Tibial artery (tissue), 4 donors: ENCODE measurements at regions not wholly inside any gene's neighbourhood (a gene's known extent, or its start where the extent isn't known, plus 50 kb on each side); places are given as distances from the start of the nearest gene placed in this dataset.

ENCODE experiments used
- DNase-seq, 2 donors: peaks; one replicate each; pipeline ENCODE4 v3.0.0-alpha.2; 2019
- H3K27ac ChIP-seq, 2 donors: fragments of 200-600 bp; sonication (generic) in 1 of 2; 1 replicate in 1 of 2; 2 replicates in 1 of 2; pipeline ENCODE4 v1.5.1; 2018 to 2019; ENCODE audit warnings: mild to moderate bottlenecking in 1 of 2
- H3K27me3 ChIP-seq, 2 donors: fragments of 200-600 bp; sonication (generic) in 1 of 2; one replicate each; pipeline versions ENCODE4 v1.5.1 to v1.6.0; 2016 to 2019
- H3K36me3 ChIP-seq, 3 donors: fragments of 200-600 bp; sonication (generic) in 2 of 3; one replicate each; pipeline ENCODE4 v1.5.1; 2016 to 2019; ENCODE audit warnings: mild to moderate bottlenecking in 2 of 3
- H3K4me1 ChIP-seq, 4 donors: fragments of 200-600 bp; sonication (generic) in 2 of 4; 1 replicate in 3 of 4; 2 replicates in 1 of 4; pipeline ENCODE4 v1.5.1; 2016 to 2019
- H3K4me3 ChIP-seq, 2 donors: fragments of 200-600 bp; sonication (generic) in 1 of 2; 1 replicate in 1 of 2; 2 replicates in 1 of 2; pipeline ENCODE4 v1.5.1; 2018 to 2019; ENCODE audit warnings: mild to moderate bottlenecking in 2 of 2
- H3K9me3 ChIP-seq, 3 donors: fragments of 200-600 bp; sonication (generic) in 1 of 3; one replicate each; pipeline ENCODE4 v1.5.1; 2016 to 2019
- intact Hi-C: fragments of 100-400 bp; cut with DNase I; formaldehyde crosslinking; loops from one replicate; pipeline ENCODE4 v1.15.0; 2023; ENCODE audit warnings: low total_unique reads
- TF ChIP-seq, protein P1 (sequence below), 2 experiments: fragments of 200-600 bp in 1 of 2; fragments of 450-650 bp in 1 of 2; IDR thresholded peaks; one replicate each; pipeline ENCODE4 v1.5.1; 2017 to 2019; ENCODE audit warnings: antibody characterized with exemption in 2 of 2, mild to moderate bottlenecking in 1 of 2, moderate library complexity in 1 of 2

DNA sequence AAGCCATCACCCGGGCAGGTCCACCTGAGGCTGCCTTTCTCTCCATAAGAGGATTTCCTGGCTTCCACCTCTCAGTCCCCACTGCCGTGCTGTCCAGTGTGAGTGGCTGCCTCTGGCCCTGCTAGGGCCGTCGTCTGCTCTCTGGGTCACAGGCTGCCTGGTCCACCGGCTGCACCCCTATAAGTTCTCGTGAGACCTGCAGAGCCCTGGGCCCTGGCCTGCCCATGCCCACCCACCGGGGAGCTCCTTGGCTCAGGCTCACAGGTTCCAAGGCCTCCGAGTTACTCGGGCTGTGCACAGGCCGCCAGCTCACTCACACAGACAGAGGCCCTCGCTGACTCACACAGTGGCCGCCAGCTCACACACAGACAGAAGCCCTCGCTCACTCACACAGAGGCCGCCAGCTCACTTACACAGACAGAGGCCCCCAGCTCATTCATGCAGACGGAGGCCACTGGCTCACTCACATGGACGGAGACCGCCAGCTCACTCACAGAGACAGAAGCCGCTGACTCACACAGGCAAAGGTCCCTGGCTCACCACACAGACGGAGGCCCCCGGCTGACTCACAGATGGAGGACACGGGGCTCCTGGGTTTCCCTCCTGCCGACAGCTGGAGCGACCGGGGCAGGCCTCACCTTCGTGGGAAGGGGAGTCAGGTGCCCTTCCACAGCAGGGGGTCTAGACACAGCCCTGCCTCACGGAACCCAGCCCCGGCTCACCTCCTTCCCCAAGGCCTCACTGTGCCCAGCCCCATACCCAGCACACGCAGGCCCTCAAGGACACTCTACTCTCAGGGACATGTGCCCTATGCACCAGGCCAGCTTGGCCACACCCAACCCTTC lies 334.1 kb upstream of the MYT1L start:
- TF ChIP-seq, protein P1, sequence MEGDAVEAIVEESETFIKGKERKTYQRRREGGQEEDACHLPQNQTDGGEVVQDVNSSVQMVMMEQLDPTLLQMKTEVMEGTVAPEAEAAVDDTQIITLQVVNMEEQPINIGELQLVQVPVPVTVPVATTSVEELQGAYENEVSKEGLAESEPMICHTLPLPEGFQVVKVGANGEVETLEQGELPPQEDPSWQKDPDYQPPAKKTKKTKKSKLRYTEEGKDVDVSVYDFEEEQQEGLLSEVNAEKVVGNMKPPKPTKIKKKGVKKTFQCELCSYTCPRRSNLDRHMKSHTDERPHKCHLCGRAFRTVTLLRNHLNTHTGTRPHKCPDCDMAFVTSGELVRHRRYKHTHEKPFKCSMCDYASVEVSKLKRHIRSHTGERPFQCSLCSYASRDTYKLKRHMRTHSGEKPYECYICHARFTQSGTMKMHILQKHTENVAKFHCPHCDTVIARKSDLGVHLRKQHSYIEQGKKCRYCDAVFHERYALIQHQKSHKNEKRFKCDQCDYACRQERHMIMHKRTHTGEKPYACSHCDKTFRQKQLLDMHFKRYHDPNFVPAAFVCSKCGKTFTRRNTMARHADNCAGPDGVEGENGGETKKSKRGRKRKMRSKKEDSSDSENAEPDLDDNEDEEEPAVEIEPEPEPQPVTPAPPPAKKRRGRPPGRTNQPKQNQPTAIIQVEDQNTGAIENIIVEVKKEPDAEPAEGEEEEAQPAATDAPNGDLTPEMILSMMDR (IDR thresholded peaks at IDR 0.05) = no peak
- DNase-seq = peak in 1 of 2 donors; percentile 50
- intact Hi-C loops = no loop called here

DNA sequence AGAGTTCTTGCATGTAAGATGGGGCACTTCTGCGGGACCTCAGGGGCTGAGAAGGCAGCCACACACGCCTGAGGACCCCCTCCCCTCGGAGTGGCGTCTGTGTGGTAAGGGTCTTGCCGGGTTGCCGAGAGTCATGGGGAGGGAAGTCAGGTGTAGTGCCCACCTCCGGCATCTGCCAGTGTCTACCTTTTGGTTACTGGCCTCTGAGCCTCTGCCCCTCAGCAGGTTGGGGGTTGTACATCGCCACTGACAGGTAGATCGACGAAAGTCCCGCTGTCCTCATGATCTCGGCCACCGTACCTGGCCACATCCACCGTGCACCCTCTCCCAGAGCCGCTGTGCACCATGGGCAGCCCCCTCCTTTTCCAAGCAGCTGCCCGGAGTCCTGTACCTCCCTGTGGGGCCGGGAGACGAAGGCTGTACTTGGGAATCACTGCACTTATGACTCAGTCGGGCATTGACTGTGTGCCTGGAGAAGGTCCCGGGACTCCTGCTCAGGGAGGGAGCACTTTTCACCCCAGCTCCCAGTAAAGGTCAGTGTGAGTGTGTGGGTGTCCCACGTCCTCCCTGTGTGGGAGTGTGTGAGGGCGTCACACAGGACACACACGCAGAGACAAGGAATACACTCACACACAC lies 332.4 kb upstream of the MYT1L start:
- no peaks in the 10 kb centered on the region for H3K4me1 ChIP-seq
- TF ChIP-seq, protein P1 (IDR thresholded peaks at IDR 0.05) = no peak
- no peaks in the 10 kb centered on the region for H3K36me3 ChIP-seq
- peaks cover 0 to 4% of the 10 kb centered on the region in 2 donors for H3K27me3 ChIP-seq
- intact Hi-C loops = no loop called here
- H3K27ac ChIP-seq = no peak overlapping the region
- peaks cover 0 to 7% (median 0%) of the 10 kb centered on the region in 3 donors for H3K9me3 ChIP-seq
- H3K4me3 ChIP-seq = no peak overlapping the region
- DNase-seq = peak in 1 of 2 donors; percentile 51

More for the DNA sequence above, 334.1 kb upstream of the MYT1L start:
- Histone ChIP-seq H3K27me3 (peaks cover 0 to 11% of the 10 kb centered on the region in 2 donors), H3K4me1 (no peaks in the 10 kb centered on the region), H3K36me3 (no peaks in the 10 kb centered on the region), H3K9me3 (no peaks in the 10 kb centered on the region), H3K27ac (no peak overlapping the region), H3K4me3 (no peak overlapping the region)

DNA sequence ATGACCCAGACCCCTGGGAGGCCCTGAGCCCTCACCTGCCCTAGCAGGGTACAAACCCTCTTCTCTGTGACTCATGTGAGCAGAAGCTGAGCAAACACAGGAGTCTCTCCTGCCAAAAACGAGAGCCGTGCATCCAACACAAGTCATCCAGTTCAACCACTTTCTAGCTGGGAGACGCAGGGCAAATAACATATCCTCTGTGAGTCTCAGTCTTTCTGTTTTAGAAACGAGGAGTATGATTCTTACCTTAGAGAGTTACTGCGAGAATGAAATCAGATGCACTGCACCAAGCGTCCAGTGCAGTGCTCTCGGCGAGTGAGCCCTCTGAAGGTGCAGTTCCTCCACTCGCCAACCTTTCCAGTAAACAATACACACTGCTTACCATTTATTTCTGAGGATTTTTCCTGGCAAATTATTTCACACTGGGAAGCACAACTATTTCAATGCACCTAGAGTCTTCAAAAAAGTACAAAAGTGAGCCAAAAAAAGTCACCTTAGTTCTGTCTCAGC lies 331.8 kb upstream of the MYT1L start:
- intact Hi-C loops = no loop called here
- Histone ChIP-seq H3K36me3 (no peaks in the 10 kb centered on the region), H3K27me3 (peaks cover 0 to 3% of the 10 kb centered on the region in 2 donors), H3K27ac (no peak overlapping the region), H3K4me3 (no peak overlapping the region), H3K9me3 (peaks cover 0 to 7% (median 0%) of the 10 kb centered on the region in 3 donors), H3K4me1 (no peaks in the 10 kb centered on the region)
- no peak for DNase-seq
- TF ChIP-seq, protein P1 (IDR thresholded peaks at IDR 0.05) = no peak

DNA sequence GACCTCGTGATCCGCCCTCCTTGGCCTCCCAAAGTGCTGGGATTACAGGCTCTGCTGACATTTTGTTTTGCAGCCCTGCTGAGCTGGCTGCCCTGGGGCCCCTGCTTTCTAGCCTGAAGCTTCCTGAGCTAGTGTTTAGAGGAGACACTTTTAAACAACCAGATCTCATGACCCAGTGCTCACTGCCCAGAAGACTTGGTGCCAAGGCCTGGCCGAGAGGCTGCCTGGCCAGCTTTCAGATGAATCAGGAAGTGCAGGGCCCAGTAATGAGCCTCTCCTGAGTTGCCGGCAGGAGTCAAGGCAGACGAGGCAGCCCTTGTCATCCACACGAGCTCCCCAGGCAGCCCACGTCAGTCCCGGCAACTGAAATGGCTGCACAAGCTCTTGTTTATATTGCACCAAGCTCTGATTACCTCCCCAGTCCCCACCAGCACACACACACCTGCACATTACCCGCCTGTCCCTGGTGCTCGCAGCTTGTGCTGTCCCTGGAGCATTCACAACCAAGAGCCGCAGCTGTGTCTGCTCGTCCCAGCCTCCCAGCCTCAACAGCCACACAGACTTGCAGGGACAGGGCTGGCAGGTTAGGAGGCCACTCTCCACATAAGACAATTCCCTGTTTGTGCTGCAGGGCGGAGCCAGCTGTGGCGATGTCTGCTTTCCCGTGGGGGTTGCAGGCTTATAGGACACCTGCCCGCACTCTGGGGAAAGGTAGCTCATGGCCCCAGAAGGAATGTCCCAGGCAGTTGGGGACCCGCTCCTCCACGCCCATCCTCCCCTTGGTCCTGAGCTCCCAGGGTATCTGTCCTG lies 331.2 kb upstream of the MYT1L start:
- Histone ChIP-seq H3K4me3 (no peak overlapping the region), H3K27me3 (peaks cover 0 to 8% of the 10 kb centered on the region in 2 donors), H3K9me3 (peaks cover 0 to 7% (median 0%) of the 10 kb centered on the region in 3 donors), H3K4me1 (no peaks in the 10 kb centered on the region), H3K36me3 (no peaks in the 10 kb centered on the region), H3K27ac (no peak overlapping the region)
- intact Hi-C loops = no loop called here
- TF ChIP-seq, protein P1 (IDR thresholded peaks at IDR 0.05) = no peak
- DNase-seq = peak; percentile 62 to 71

DNA sequence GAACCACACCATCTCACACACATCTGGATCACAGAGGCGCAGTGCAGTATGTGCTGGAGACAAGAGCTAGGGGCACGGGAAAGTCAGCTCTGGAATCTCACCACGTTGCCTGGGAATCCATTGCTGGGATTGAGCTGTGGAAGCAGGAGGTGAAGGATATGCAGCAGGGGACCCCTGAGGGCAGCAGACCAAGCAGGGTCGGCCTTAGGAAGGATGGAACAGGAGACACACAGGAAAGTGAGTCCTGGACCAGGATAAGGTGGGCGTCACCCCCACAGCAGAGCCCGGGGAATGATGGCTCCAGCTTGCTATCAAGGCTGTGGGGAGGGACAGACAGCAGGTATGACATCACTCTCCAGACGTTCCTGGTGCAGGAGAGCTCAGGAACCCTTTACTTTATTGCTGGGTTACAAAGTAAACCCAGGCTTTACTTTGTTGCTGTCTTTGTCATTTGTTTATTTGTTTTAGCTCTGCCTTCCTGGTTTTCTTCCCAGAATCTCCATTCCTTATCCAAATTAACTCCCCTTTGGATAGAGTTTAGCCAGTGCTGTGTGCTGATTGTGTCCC lies 329.8 kb upstream of the MYT1L start:
- Histone ChIP-seq H3K4me1 (peaks cover 0 to 2% (median 0%) of the 10 kb centered on the region in 4 donors), H3K27me3 (peaks cover 0 to 14% of the 10 kb centered on the region in 2 donors), H3K4me3 (no peak overlapping the region), H3K27ac (no peak overlapping the region), H3K9me3 (peaks cover 0 to 7% (median 0%) of the 10 kb centered on the region in 3 donors), H3K36me3 (no peaks in the 10 kb centered on the region)
- DNase-seq = peak in 1 of 2 donors; percentile 37
- intact Hi-C loops = no loop called here
- TF ChIP-seq, protein P1 (IDR thresholded peaks at IDR 0.05) = no peak
